Loucy (cell line): ENCODE measurements at regions not wholly inside any gene's neighbourhood (a gene's known extent, or its start where the extent isn't known, plus 50 kb on each side); places are given as distances from the start of the nearest gene placed in this dataset.

Experiments used
- H2AFZ ChIP-seq: fragments of 200-600 bp; sonication (generic); 2 replicates; pipeline ENCODE4 v1.6.0; 2016; ENCODE audit warnings: antibody characterized with exemption, mild to moderate bottlenecking, low read length, moderate library complexity
- H3F3A ChIP-seq: fragments of 200-600 bp; 2 replicates; pipeline ENCODE4 v1.6.0; 2016; ENCODE audit warnings: antibody characterized with exemption, low read depth, mild to moderate bottlenecking
- H3K27me3 ChIP-seq: fragments of 200-600 bp; sonication (generic); 2 replicates; pipeline ENCODE4 v1.6.1; 2014; ENCODE audit warnings: low read length, mild to moderate bottlenecking; ENCODE audit not compliant: insufficient read depth, poor library complexity, severe bottlenecking
- H3K36me3 ChIP-seq: fragments of 200-600 bp; sonication (generic); 2 replicates; pipeline ENCODE4 v1.6.1; 2016; ENCODE audit warnings: low read length; ENCODE audit not compliant: insufficient read depth
- H3K4me1 ChIP-seq: fragments of 200-600 bp; sonication (generic); 2 replicates; pipeline ENCODE4 v1.5.1; 2014; ENCODE audit warnings: low read length, mild to moderate bottlenecking; ENCODE audit not compliant: insufficient read depth, poor library complexity, severe bottlenecking
- H3K4me2 ChIP-seq: fragments of 200-600 bp; sonication (generic); 2 replicates; pipeline ENCODE4 v1.6.0; 2014; ENCODE audit warnings: antibody characterized with exemption, low read length, low read depth, mild to moderate bottlenecking; ENCODE audit not compliant: poor library complexity, severe bottlenecking
- H3K4me3 ChIP-seq: fragments of 200-600 bp; sonication (generic); 2 replicates; pipeline ENCODE4 v1.5.1; 2014; ENCODE audit warnings: low read length, mild to moderate bottlenecking, mixed read lengths; ENCODE audit not compliant: poor library complexity, severe bottlenecking
- H3K79me2 ChIP-seq: fragments of 200-600 bp; sonication (generic); 2 replicates; pipeline ENCODE4 v1.6.1; 2014; ENCODE audit warnings: low read length; ENCODE audit not compliant: insufficient read depth
- H3K9ac ChIP-seq: fragments of 200-600 bp; sonication (generic); 2 replicates; pipeline ENCODE4 v1.6.0; 2014; ENCODE audit warnings: mild to moderate bottlenecking, low read depth, low read length, moderate library complexity; ENCODE audit not compliant: poor library complexity, severe bottlenecking
- H3K9me2 ChIP-seq: fragments of 200-600 bp; sonication (generic); replicated peaks from 2 replicates; pipeline ENCODE4 v1.6.1; 2016; ENCODE audit warnings: low read depth, low read length, mixed read lengths
- H3K9me3 ChIP-seq: fragments of 200-600 bp; sonication (generic); 2 replicates; pipeline ENCODE4 v1.6.1; 2014; ENCODE audit warnings: mild to moderate bottlenecking, antibody characterized with exemption, low read length, low read depth; ENCODE audit not compliant: insufficient read depth
- H4K20me1 ChIP-seq: fragments of 200-600 bp; sonication (generic); 2 replicates; pipeline ENCODE4 v1.6.0; 2014; ENCODE audit warnings: antibody characterized with exemption, low read length, mild to moderate bottlenecking; ENCODE audit not compliant: insufficient read depth, poor library complexity, severe bottlenecking
- CTCF ChIP-seq: fragments of 200-600 bp; sonication (generic); conservative IDR thresholded peaks from 2 replicates; pipeline ENCODE4 v1.5.1; 2014; ENCODE audit warnings: mild to moderate bottlenecking, antibody characterized with exemption, low read length
- EZH2phosphoT487 ChIP-seq: fragments of 200-600 bp; IDR thresholded peaks from 2 replicates; pipeline ENCODE4 v1.6.1; 2018; ENCODE audit warnings: antibody characterized with exemption, mild to moderate bottlenecking, moderate library complexity, borderline replicate concordance

- Histone ChIP-seq H3K9ac (no peak overlapping the region), H4K20me1 (peaks cover 4% of the 10 kb centered on the region), H2AFZ (no peak overlapping the region), H3K79me2 (peaks cover 34% of the 10 kb centered on the region; the same call in 1 of the 2 replicates), H3K9me3 (no peaks in the 10 kb centered on the region), H3F3A (no peaks in the 10 kb centered on the region), H3K27me3 (no peaks in the 10 kb centered on the region), H3K9me2 (no peaks in the 10 kb centered on the region), H3K4me3 (no peak overlapping the region), H3K4me2 (no peak overlapping the region), H3K4me1 (peaks cover 18% of the 10 kb centered on the region), H3K36me3 (no peaks in the 10 kb centered on the region)
- TF ChIP-seq EZH2phosphoT487 (no peak), CTCF (no peak)
Measured at GRCh38 chr13:50348371-50348770, 333.1 kb downstream of the KCNRG start.

- Histone ChIP-seq H3K4me3 (no peak overlapping the region), H2AFZ (no peak overlapping the region), H3F3A (no peaks in the 10 kb centered on the region), H3K27me3 (no peaks in the 10 kb centered on the region), H3K4me1 (peaks cover 37% of the 10 kb centered on the region), H3K9me3 (no peaks in the 10 kb centered on the region), H3K9me2 (no peaks in the 10 kb centered on the region), H4K20me1 (no peaks in the 10 kb centered on the region), H3K9ac (no peak overlapping the region), H3K79me2 (peaks cover 62% of the 10 kb centered on the region; the same call in 1 of the 2 replicates), H3K36me3 (no peaks in the 10 kb centered on the region), H3K4me2 (no peak overlapping the region)
- TF ChIP-seq CTCF (no peak), EZH2phosphoT487 (no peak)
Measured at GRCh38 chr13:50352720-50353480, 337.7 kb downstream of the KCNRG start.

- peaks cover 3% of the 10 kb centered on the region for H4K20me1 ChIP-seq
- H3K4me3 ChIP-seq, result no peak overlapping the region
- H3K9ac ChIP-seq, result no peak overlapping the region
- TF ChIP-seq EZH2phosphoT487 (no peak), CTCF (no peak)
- peaks cover 72% of the 10 kb centered on the region; the same call in 1 of the 2 replicates for H3K79me2 ChIP-seq
- peaks cover 46% of the 10 kb centered on the region for H3K4me1 ChIP-seq
- H3F3A ChIP-seq, result no peaks in the 10 kb centered on the region
- H3K9me2 ChIP-seq, result no peaks in the 10 kb centered on the region
- H3K4me2 ChIP-seq, result no peak overlapping the region
- H3K27me3 ChIP-seq, result no peaks in the 10 kb centered on the region
- no peaks in the 10 kb centered on the region for H3K36me3 ChIP-seq
- H2AFZ ChIP-seq, result no peak overlapping the region
- H3K9me3 ChIP-seq, result no peaks in the 10 kb centered on the region
Measured at GRCh38 chr13:50353651-50354415, 338.6 kb downstream of the KCNRG start.
